ENCODE measurements at regions not wholly inside any gene's neighbourhood (a gene's known extent, or its start where the extent isn't known, plus 50 kb on each side); places are given as distances from the start of the nearest gene placed in this dataset.

GRCh38 chr6:153831350-153832078, 207.5 kb upstream of the OPRM1 start:
- Mint-ChIP-seq H3K27ac (no peak overlapping the region), H3K4me1 (peaks cover 12% of the 10 kb centered on the region), H3K4me3 (no peak overlapping the region), H3K36me3 (no peaks in the 10 kb centered on the region), H3K27me3 (ENCODE audit: insufficient read depth, low read depth) (no peaks in the 10 kb centered on the region), H3K9me3 (no peaks in the 10 kb centered on the region)
- Histone ChIP-seq H3F3A (ENCODE audit: low read depth) (peaks cover 6% of the 10 kb centered on the region), H3K27me3 (no peaks in the 10 kb centered on the region), H4K20me1 (ENCODE audit: low read depth) (no peaks in the 10 kb centered on the region), H3K36me3 (no peaks in the 10 kb centered on the region), H3K4me2 (peak overlapping the region; percentile 28), H3K27ac (no peak overlapping the region), H3K9ac (no peak overlapping the region), H3K4me1 (peaks cover 9% of the 10 kb centered on the region), H3K79me2 (ENCODE audit: low read depth) (no peaks in the 10 kb centered on the region), H3K9me3 (ENCODE audit: low read depth) (no peaks in the 10 kb centered on the region), H3K4me3 (no peak overlapping the region), H2AFZ (replicated peaks) (peak overlapping the region; percentile 12)
- DNase-seq (ENCODE audit: low spot score): peak; percentile 27
- TF ChIP-seq CTCF (IDR thresholded peaks at IDR 0.05) (no peak), EZH2 (IDR thresholded peaks at IDR 0.05) (no peak), EZH2phosphoT487 (IDR thresholded peaks at IDR 0.05) (no peak)

GRCh38 chr6:153817173-153817572, 221.9 kb upstream of the OPRM1 start:
- no peak overlapping the region for H3K4me3 Mint-ChIP-seq
- no peaks in the 10 kb centered on the region for H3K27me3 ChIP-seq
- TF ChIP-seq EZH2phosphoT487 (IDR thresholded peaks at IDR 0.05) (no peak), EZH2 (IDR thresholded peaks at IDR 0.05) (no peak), CTCF (IDR thresholded peaks at IDR 0.05) (no peak)
- H2AFZ ChIP-seq (replicated peaks): no peak overlapping the region
- peaks cover 21% of the 10 kb centered on the region for H3K9me3 Mint-ChIP-seq
- H3K79me2 ChIP-seq (ENCODE audit: low read depth): no peaks in the 10 kb centered on the region
- DNase-seq (ENCODE audit: low spot score): no peak
- H3K36me3 ChIP-seq: no peaks in the 10 kb centered on the region
- H3K4me2 ChIP-seq: no peak overlapping the region
- peaks cover 6% of the 10 kb centered on the region for H3K27me3 Mint-ChIP-seq (ENCODE audit: insufficient read depth, low read depth)
- no peaks in the 10 kb centered on the region for H3K9me3 ChIP-seq (ENCODE audit: low read depth)
- H3K9ac ChIP-seq: no peak overlapping the region
- no peaks in the 10 kb centered on the region for H3K4me1 ChIP-seq
- no peaks in the 10 kb centered on the region for H3F3A ChIP-seq (ENCODE audit: low read depth)
- no peaks in the 10 kb centered on the region for H3K4me1 Mint-ChIP-seq
- no peak overlapping the region for H3K4me3 ChIP-seq
- H4K20me1 ChIP-seq (ENCODE audit: low read depth): no peaks in the 10 kb centered on the region
- H3K27ac ChIP-seq: no peak overlapping the region
- H3K36me3 Mint-ChIP-seq: no peaks in the 10 kb centered on the region
- no peak overlapping the region for H3K27ac Mint-ChIP-seq

- no peak overlapping the region for H3K27ac Mint-ChIP-seq
- no peaks in the 10 kb centered on the region for H3K4me1 ChIP-seq
- H3F3A ChIP-seq (ENCODE audit: low read depth): no peaks in the 10 kb centered on the region
- H3K9ac ChIP-seq: no peak overlapping the region
- no peak overlapping the region for H3K4me2 ChIP-seq
- TF ChIP-seq EZH2 (IDR thresholded peaks at IDR 0.05) (no peak), EZH2phosphoT487 (IDR thresholded peaks at IDR 0.05) (no peak), CTCF (IDR thresholded peaks at IDR 0.05) (no peak)
- H2AFZ ChIP-seq (replicated peaks): no peak overlapping the region
- no peaks in the 10 kb centered on the region for H3K4me1 Mint-ChIP-seq
- H3K9me3 ChIP-seq (ENCODE audit: low read depth): no peaks in the 10 kb centered on the region
- peaks cover 4% of the 10 kb centered on the region for H3K27me3 Mint-ChIP-seq (ENCODE audit: insufficient read depth, low read depth)
- H3K4me3 Mint-ChIP-seq: no peak overlapping the region
- no peaks in the 10 kb centered on the region for H4K20me1 ChIP-seq (ENCODE audit: low read depth)
- no peak overlapping the region for H3K27ac ChIP-seq
- no peaks in the 10 kb centered on the region for H3K36me3 ChIP-seq
- no peaks in the 10 kb centered on the region for H3K27me3 ChIP-seq
- H3K36me3 Mint-ChIP-seq: no peaks in the 10 kb centered on the region
- H3K9me3 Mint-ChIP-seq: peaks cover 24% of the 10 kb centered on the region
- H3K4me3 ChIP-seq: no peak overlapping the region
- no peaks in the 10 kb centered on the region for H3K79me2 ChIP-seq (ENCODE audit: low read depth)
- no peak for DNase-seq (ENCODE audit: low spot score)
Observed at GRCh38 chr6:153816366-153816765, 222.7 kb upstream of the OPRM1 start.

All from neural progenitor cell (in vitro differentiated cells).